ENCODE measurements at regions not wholly inside any gene's neighbourhood (a gene's known extent, or its start where the extent isn't known, plus 50 kb on each side); places are given as distances from the start of the nearest gene placed in this dataset.
A peak's percentile ranks its signal among the peaks of the same experiment; 100 is the strongest.

GRCh38 chrX:13103188-13103913, 58.9 kb upstream of the FAM9C start:
- DNase-seq (ENCODE audit: low read depth in 2 of 2): no peak

- no peak for DNase-seq (ENCODE audit: low read depth in 2 of 2)
Observed at GRCh38 chrX:13102636-13103035, 58.2 kb upstream of the FAM9C start.

DNA sequence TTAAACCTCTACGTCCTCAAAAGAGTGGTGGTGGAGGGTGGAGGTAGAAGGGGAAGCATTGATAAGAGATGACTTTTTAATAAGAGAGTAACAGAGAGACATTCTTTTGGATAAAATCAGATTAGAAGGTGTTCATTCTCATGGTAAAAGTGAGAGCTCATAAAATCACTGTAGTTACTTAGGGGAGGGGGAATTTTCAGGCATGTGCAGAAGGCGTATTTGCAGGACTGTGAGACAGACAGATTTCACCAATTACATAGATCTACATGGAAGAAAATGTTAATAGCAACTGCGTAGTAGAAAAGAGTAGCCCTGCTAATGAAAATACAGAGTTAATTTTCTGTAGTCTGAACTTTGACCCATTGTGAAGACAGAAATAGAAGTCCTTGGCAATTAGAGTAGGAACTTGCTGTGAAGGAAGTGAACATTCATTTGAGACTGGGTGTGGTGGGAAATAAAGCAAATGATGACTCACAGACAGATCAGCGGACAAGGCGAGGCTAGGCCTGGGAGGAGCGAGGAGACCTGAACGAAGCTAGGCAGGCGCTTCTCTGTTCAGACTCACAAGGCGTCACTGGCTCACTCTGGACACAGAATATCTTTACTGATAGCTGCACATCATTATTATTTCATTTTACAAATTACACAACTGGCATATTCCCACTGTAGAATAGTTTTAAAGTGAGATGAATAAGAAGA, 57.2 kb upstream of the FAM9C start:
- peak in 1 of 2 donors; percentile 24 for DNase-seq (ENCODE audit: low read depth in 2 of 2)

- no peak for DNase-seq (ENCODE audit: low read depth in 2 of 2)
Observed at GRCh38 chrX:13099121-13099520, 54.7 kb upstream of the FAM9C start.

DNA sequence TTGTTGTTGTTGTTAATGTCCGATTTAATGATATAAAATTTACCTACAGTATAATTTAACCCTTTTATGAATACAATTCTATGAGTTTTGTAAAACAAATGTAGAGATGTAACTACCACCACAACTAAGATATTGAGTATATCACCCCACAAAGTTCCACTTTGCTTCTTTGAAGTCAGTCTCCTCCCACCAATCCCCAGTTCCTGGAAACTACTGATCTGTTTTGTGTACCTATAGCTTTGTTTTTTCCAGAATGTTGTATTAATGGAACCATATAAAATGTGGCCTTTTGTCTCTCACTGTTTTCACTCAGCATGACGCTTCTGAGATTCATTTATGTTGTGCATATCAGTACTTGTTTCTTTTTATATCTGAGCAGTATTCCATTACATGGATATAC, 52.3 kb upstream of the FAM9C start:
- DNase-seq (ENCODE audit: low read depth in 2 of 2): no peak

- no peak for DNase-seq (ENCODE audit: low read depth in 2 of 2)
Observed at GRCh38 chrX:13094828-13095341, 50.5 kb upstream of the FAM9C start.

- DNase-seq (ENCODE audit: low read depth in 2 of 2): no peak
Observed at GRCh38 chrX:13094374-13094773, 50.0 kb upstream of the FAM9C start.

Data from stimulated activated CD8-positive, alpha-beta memory T cell treated with anti-CD3 and anti-CD28 coated beads, Interleukin-2, amount 100 ng/mL, for 1 hour (primary cell).